DMS53 treated with DMSO at 0.1 percent for 48 hours (cell line): ENCODE measurements at regions not wholly inside any gene's neighbourhood (a gene's known extent, or its start where the extent isn't known, plus 50 kb on each side); places are given as distances from the start of the nearest gene placed in this dataset.

Experiments used
- DNase-seq: peaks from one replicate; lab custom pipeline; 2025; ENCODE audit not compliant: unreplicated experiment; lab: John Stamatoyannopoulos, UW

DNA sequence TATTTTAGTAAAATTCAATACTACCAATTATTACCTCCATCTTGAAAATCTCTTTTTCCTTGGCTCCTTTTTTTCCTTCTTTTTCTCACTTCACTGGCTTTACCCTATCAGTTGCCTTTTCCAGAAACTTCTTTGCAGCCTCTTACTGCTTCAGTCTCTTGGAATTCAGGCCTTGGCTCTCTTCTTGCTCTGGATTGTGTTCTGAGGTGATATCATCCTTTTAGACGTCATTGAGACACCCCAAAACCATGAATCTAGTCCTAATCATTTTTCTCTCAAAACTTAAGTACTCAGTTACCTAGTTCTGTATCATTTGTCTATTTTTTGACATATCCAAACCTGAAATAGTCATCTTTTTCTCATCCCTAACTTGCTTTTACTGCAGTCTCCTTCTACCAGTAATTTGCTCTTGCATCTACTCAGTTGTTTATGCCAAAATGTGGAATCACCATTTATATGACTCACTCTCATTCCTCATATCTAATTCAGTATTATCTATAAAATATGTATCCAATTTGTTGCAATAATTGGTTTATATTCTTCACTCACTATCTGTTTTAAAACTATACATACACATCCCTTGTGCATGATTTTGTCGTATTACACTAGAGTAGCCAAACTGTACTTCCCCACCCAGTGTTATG lies 703.2 kb upstream of the CCDC54 start:
- no peak for DNase-seq

DNA sequence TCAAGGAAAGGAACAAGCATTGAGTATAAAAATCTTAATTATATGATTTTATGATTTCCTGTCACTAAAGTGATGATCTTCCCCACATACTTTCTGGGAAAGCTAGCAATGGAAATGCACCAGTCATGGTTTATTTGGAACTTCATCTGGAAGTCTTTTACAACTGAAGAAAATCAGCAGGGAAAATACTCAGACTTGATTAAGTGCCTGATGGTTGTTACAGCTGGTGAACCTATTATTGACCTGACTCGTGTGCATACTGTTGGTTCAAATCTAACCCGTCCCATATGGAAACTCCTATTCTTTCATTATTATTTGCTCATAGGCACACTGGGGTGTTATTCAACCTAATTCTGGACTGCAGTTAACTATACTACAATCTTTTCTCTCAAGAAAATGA lies 701.8 kb upstream of the CCDC54 start:
- DNase-seq, result no peak

DNA sequence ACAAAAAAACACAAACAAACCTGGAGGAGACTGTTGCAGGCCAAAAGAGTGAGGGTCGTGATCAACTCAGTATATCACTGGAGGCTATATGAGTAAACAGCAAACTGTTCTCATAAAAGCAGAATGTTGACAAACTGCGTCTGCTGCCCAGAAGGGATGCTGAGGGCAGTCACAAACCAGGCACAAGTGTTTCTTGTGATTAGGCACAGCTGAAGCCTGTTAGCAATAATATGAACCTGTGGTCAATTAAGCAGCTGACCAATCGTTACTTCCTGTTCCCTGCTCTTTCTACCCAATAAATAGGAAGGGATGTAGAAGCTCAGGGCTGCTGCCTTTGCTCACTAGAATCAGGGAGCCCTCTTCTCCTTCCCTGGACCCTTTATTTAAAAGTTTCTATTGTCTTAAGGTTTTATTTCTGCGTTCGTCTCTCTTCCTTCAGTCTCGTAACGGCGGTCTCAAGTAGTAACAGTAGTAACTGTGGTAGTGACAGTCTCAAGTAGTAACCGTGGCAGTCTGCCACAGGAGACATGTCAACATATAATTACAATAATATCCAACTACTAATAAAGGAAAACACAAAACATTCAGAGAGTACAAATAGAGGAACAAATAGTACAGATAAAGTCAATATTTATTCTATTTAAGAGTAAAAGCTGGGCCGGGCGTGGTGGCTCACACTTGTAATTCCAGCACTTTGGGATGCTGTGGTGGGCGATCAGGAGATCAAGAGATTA lies 698.4 kb upstream of the CCDC54 start:
- no peak for DNase-seq

DNA sequence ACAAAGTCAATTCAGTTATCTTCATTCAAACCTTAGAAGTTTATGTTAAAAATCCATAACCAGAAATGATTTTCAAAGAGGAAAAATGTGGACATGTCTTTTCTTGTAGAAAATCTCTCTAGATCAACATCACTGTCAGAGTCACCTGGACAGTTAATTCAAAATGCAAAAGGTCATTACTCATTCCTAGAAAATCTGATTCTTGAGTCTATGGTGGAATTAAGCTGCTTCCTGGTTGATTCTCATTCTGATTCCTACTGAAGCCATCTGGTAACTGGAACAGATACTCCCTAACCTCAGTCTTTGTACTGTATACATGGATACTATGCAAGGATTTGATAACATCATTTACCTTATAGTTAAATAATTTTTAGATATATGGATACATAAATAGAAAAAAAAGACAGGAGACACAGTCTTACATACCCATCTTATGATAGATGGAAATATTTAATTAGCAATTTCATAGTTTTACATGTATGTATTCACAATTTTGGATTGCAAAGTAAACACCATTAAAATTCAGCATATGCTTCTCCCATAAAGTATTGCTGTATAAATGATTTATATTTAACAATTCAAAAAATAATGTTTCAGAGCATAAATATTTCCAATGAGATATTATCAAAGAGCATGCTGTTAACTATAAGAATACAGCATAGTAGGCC lies 693.2 kb upstream of the CCDC54 start:
- DNase-seq, result no peak

DNA sequence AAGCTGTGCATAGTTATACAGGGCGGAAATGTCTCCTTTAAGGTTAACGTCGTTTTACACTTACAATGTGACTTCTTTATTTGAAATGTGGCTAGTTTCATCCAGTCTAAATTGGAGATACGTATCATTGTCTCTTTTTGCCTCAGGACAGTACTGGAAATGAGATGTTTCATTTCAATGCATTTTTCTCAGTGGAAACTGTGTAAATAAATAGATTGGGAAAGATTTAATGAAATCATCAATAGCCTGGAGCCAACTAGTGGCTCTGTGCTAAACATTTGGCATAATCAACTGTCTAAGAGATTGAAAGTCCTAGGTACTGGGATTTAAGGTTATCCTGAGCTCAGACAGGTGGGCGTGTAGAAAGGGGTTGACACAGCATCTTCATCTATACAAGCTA lies 691.5 kb upstream of the CCDC54 start:
- no peak for DNase-seq

DNA sequence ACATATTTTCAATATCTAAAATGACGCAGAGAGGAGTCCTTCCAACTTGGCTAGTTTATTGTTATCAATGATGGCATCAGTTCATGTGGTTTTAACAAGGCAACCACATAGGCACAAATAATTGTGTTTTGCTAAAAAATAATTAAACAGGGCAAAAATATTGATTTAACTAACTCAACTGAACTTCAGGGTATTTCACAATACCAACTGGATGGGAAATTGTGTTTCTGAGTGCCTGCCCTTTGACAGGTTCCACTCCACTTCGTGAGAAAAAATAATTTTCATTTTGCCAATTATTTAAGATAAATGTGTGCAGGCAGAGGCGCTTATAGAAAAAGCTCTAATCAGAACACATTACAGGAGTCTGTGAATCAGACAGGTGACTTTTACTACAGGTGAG lies 689.3 kb upstream of the CCDC54 start:
- no peak for DNase-seq

DNA sequence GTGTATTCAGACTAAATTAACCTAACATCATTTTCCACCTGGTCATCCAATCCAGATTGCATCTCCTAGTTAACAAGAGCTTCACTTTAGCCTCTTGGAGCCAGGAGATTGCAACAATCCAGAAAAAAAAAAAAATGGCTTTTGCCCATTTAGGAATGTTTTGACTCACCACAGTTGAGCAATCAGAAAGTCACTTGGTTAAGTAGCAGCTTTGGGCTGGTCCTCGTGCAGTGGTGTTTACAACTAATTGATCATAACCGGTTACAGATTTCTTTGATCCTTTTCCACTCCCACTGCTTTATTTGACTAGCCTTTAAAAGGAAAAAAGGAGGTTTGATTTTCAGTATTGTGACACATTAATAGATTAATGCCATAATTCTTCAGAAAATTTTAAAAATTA lies 688.8 kb upstream of the CCDC54 start:
- no peak for DNase-seq

DNA sequence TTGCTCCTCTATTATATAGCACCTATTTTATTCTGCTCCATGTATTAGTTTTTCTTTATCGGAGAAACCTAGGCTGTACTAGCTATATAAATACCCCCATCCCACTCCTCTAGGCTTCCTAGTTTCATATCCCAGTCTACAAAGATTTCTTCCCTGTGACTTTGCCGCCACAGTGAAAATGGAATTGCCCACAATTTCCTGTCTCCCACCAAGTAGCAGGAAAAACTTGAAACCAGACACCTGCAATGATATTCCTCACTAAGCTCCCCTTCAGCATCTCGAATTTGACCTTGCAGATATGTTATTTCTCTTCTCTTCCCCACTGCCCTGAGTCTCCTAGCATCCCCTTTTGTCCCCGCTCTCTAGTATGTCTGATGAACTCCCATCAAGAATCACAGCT lies 685.8 kb upstream of the CCDC54 start:
- no peak for DNase-seq

DNA sequence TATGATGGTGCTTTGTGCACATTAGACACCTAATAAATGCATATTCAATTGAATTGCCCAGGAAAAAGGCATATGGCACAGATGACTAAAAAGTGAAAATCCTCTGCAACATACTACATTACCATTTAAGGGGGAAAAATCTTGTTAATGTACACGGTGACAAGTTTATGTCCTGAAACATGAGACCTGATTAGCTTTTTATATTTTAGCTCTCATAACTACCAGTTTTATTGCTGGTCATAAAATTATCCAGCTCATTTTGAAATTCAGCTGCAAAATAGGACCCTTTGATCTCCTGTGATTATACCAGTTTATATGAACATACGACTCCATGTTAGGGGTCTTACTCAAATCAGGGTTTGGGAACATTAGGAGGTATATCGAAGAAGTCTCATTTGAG lies 684.6 kb upstream of the CCDC54 start:
- no peak for DNase-seq

DNA sequence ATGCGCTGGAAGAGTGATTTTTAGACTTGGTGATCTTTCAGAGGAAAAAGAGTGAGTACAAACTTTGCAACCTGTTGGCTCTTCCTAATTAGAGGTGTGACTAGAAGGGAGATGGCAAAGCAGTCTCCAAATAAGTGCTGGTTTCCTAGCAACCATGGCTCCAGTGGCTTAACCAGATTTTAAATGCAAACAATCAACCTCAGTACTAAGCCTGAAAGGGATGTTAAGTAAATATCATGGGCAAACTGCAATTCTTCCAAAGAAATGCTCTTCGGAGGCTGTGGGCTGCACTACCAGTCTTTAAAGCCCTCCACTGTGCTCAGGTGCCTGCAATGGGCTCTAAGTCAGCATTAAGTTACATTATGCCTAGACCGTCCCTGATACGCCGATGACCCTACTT lies 678.1 kb upstream of the CCDC54 start:
- DNase-seq, result no peak

DNA sequence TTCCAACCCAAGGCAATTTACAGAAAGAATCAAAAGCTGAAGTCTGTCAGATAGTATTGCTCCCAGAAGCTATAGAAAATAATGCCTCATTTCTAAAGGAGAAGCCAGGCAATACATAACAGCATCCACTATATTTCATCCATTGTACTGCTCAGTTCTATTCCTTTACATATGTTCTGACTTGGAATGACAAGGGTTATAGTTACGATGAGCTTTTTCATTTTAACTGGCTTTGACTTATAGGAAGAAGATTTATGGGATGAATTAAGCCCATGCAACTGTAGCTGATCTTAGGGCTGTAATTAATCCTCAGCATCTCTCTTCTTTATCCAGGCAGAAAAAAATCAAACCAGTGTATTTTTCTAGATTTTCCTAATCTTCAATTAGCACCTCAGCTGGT lies 676.3 kb upstream of the CCDC54 start:
- DNase-seq, result no peak

DNA sequence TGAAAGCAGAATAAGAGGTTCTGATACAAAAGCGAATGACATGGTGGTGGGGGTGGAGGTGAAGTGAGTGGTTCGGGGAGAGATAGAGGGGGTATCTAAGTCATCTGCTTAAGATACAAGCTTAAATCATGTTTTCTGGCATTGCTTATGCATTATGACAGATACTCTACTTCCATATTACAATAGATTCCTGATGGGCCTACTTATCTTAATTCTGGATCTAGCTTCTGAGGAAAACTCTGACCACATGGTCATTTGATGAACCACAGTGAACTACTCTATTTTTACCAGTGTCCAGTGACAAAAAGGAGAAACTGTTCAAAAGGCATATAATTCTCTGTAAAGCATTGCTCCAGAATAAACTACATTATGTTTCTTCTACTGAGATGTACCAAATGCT lies 673.7 kb upstream of the CCDC54 start:
- DNase-seq, result no peak

DNA sequence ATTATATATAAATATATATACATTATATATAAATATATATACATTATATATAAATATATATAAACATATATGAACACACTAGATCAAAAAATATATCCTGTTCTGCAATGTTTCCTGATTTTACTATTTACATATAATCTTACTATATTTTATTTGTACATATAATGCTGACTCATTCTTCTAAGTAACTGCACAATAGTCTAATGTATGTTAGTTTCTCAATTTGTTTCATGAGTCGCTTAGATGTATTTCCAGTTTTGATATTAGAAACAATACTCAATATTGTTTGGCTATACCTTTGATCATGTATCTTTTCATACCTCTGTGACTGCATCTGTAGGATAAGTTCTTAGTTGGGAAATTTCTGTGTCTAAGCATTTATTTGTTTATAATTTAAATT lies 669.9 kb upstream of the CCDC54 start:
- no peak for DNase-seq

DNA sequence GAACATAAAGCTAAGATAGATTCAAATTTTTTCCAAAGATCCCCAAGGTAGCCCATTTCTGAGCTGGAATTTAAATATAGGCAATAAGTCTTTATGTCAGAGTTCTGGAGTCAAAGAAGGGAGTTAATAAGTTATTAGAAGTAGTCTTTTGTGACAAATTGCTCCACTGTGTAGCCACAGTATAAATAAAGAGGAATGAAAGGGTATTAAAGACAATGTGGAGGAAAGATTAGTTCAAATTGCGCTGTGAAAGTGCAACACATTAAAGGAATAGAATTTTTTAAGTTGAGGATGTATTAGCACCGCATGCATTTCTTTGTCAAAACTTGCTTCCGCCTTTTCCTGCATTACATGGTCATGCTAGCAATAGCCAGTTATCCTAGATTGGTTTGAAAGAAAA lies 666.6 kb upstream of the CCDC54 start:
- no peak for DNase-seq

DNA sequence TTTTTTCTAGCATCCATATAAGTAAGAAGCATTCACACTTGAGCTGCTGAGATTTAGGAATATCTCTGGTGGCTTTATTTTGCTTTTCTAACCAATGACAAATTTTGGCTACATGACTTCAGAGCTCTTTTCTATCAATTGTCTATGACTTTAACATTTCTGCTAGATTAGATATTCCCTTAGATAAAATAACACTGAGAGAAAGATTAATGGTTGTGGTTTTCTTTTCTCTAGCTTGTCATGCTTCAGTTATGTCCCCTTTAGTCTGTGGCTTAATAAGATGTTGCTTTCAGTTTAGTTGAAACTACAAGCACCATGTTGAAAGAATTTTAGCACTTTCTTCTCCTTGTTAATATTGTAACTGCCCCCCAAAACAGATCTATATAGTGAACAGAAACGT lies 665.6 kb upstream of the CCDC54 start:
- no peak for DNase-seq

DNA sequence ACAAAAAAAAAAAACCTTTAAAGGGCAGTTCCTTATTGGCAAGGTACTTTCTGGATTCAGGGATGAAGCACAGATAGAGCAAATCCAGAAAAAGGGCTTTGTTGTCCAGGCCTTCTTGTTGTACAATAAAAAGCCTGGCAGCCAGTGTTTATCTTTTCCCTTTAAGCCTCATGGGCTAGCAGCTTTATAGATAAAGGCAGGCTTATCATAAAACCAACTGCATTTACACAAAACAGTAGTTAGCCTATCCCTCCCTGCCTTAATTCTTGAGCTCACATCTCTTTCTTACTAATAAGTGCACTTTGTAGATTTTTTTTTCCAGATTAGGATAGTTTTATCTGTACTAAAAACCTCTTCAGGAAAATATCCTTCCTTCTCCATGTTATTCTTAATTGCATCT lies 662.8 kb upstream of the CCDC54 start:
- no peak for DNase-seq

DNA sequence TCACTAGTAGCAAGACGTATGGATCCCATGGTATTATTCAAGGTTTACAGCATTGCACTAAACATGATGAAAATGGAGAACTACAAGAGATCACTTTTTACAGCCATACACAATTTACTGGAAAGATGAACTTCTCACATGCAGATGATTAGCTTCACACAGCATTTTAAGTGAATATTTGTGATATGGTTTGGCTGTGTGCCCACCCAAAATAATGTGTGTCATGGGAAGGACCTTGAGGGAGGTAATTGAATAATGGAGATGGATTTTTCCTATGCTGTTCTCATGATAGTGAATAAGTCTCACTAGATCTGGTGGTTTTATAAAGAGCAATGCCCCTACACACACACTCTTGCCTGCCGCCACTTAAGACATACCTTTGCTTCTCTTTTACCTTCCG lies 662.0 kb upstream of the CCDC54 start:
- no peak for DNase-seq

DNA sequence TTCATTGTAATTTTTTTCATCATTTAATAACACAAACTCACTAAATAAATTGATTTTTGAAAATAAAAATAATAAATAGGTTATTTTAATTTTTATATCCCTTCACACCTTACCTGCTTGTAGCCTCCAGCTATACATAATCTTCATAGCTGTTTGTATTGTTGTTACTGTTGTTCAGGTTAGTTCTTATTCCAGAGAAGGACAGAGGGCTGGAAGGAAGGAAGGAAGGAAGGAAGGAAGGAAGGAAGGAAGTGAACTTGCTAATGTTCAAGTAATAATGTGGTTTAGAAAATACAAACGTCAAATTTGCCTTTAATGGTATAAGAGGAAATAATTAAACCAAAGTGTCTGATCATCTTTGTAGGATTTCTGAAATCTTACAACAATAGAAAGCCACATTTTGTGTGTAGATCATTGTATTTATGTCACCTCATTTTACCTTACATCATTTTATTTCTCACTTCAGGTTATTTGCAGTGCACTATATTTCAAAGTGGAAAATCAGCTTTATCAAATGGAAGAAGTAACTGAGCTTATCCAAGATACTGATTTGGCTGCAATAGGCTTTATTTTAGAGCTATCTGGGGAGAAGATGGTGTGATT lies 660.0 kb upstream of the CCDC54 start:
- no peak for DNase-seq

DNA sequence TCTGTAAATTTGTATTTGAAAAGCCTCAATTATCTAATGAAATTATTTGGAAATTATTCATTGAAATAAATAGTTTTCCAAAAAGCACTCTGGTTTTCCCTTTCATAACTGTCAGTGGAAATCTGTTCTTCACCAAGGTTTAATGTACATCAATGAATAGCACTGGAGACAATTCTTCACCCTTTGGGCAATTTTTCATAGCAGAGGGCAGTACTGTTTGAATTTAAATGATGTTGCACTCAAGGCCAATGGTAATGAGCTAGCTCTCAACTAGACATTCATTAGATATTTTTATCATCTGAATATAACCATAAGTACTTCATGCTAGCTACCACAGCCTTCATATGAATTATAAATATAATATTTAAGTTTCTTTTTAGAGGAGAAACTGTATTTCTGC lies 658.2 kb upstream of the CCDC54 start:
- no peak for DNase-seq

DNA sequence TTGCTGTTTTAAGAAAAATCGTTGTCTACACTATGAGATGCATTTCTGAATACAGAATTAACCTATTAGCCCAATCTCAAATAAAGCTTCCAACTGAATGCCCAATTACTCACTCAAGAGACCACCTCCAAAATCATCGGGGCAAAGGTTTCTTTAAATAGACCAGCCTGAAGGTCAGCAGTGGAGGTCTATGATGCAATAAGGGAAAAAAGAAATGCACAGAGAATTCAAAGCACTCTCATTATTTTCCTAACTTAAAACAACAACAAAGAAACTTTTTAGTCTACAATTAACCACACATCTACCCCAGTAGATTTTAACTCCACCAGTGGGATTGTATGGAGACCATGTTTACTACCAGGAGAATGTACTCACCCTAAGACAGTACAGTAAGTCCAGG lies 657.7 kb upstream of the CCDC54 start:
- no peak for DNase-seq

DNA sequence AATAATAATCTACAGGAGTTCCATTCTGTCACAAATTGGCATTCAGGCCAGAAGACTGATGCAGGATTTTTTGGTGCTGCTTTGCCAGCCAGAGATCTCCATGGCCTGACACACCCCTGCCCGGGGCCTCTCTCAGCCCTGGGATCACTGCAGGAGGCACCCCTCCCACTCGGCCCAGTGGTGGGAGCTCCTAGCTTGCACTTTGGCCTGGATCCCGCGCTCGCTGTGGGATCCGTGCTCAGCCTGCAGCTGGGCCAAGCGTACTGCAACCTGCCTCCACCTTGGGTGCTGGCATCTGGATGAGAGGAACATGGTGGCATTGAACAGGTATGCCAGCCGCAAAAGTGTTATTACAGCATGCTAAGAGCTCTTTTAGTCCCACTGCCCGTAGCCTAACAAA lies 656.7 kb upstream of the CCDC54 start:
- DNase-seq, result no peak

DNA sequence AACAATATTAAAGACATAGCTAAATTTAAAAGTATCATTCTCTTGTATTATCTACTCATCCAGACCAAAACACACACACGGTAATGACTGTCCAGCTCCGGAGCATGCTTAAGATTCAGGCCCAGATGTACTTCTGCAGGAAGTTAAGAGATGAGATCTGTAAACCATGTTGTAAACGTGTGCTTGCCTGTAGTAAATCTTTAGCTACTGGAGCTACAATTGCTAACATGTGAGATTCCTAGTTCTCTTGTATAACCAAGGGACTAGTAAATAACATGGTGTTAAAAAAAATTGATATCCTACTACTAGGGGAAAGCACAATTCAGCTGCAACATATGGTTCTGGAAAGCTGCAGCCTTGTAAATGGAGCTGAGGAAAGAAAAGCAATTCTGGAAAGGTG lies 651.7 kb upstream of the CCDC54 start:
- no peak for DNase-seq
